ENCODE measurements at regions not wholly inside any gene's neighbourhood (a gene's known extent, or its start where the extent isn't known, plus 50 kb on each side); places are given as distances from the start of the nearest gene placed in this dataset.
"Not testable (repeated sequence)": the region's sequence is repeated elsewhere in the genome, so short reads cannot be mapped to it uniquely, and the experiment has no call there.

- not testable (repeated sequence) for H3K4me3 ChIP-seq; DNase-seq; ATAC-seq (ENCODE audit: insufficient read depth, low FRiP score); H3K27ac ChIP-seq (ENCODE audit: low read depth in 1 of 2, low read length in 1 of 2); H3K27me3 ChIP-seq (ENCODE audit: control insufficient read depth in 3 of 3, insufficient read depth in 3 of 3, low read length in 2 of 3); H3K36me3 ChIP-seq (ENCODE audit: control insufficient read depth in 4 of 4, insufficient read depth in 4 of 4, low read length in 4 of 4); H3K4me1 ChIP-seq (ENCODE audit: control insufficient read depth in 5 of 5, insufficient read depth in 5 of 5, low read length in 5 of 5); H3K9ac ChIP-seq (ENCODE audit: insufficient read depth in 1 of 2, low read length in 2 of 2); H3K9me3 ChIP-seq (ENCODE audit: control insufficient read depth in 4 of 4, insufficient read depth in 3 of 4, low read length in 3 of 4)
- WGBS, 2 donors, result no CpG with 5 or more reads among the region's 1 CpG
Observed at GRCh38 chr1:121068738-121069499, 115.2 kb downstream of the FAM72B start.

- not testable (repeated sequence) for H3K4me3 ChIP-seq; DNase-seq; H3K27me3 ChIP-seq (ENCODE audit: control insufficient read depth in 3 of 3, insufficient read depth in 3 of 3, low read length in 2 of 3); H3K27ac ChIP-seq (ENCODE audit: low read depth in 1 of 2, low read length in 1 of 2); H3K9me3 ChIP-seq (ENCODE audit: control insufficient read depth in 4 of 4, insufficient read depth in 3 of 4, low read length in 3 of 4); H3K36me3 ChIP-seq (ENCODE audit: control insufficient read depth in 4 of 4, insufficient read depth in 4 of 4, low read length in 4 of 4); H3K9ac ChIP-seq (ENCODE audit: insufficient read depth in 1 of 2, low read length in 2 of 2); H3K4me1 ChIP-seq (ENCODE audit: control insufficient read depth in 5 of 5, insufficient read depth in 5 of 5, low read length in 5 of 5)
- WGBS, 2 donors, result no CpG with 5 or more reads among the region's 1 CpG
- ATAC-seq (ENCODE audit: insufficient read depth, low FRiP score), result peak; percentile 27
Observed at GRCh38 chr1:121073852-121074251, 110.3 kb downstream of the FAM72B start.

GRCh38 chr1:121075254-121075805 lies 108.8 kb downstream of the FAM72B start:
- H3K27me3 ChIP-seq (ENCODE audit: control insufficient read depth in 3 of 3, insufficient read depth in 3 of 3, low read length in 2 of 3); H3K9me3 ChIP-seq (ENCODE audit: control insufficient read depth in 4 of 4, insufficient read depth in 3 of 4, low read length in 3 of 4); ATAC-seq (ENCODE audit: insufficient read depth, low FRiP score); DNase-seq; H3K9ac ChIP-seq (ENCODE audit: insufficient read depth in 1 of 2, low read length in 2 of 2); H3K27ac ChIP-seq (ENCODE audit: low read depth in 1 of 2, low read length in 1 of 2); H3K4me1 ChIP-seq (ENCODE audit: control insufficient read depth in 5 of 5, insufficient read depth in 5 of 5, low read length in 5 of 5); H3K36me3 ChIP-seq (ENCODE audit: control insufficient read depth in 4 of 4, insufficient read depth in 4 of 4, low read length in 4 of 4); H3K4me3 ChIP-seq: not testable (repeated sequence)
- 44 to 73% methylated on average over 2 of the region's 3 CpGs for WGBS, 2 donors

GRCh38 chr1:121076674-121077073 lies 107.5 kb downstream of the FAM72B start:
- peak; percentile 15 for ATAC-seq (ENCODE audit: insufficient read depth, low FRiP score)
- not testable (repeated sequence) for H3K27ac ChIP-seq (ENCODE audit: low read depth in 1 of 2, low read length in 1 of 2); DNase-seq; H3K9me3 ChIP-seq (ENCODE audit: control insufficient read depth in 4 of 4, insufficient read depth in 3 of 4, low read length in 3 of 4); H3K4me1 ChIP-seq (ENCODE audit: control insufficient read depth in 5 of 5, insufficient read depth in 5 of 5, low read length in 5 of 5); H3K9ac ChIP-seq (ENCODE audit: insufficient read depth in 1 of 2, low read length in 2 of 2); H3K4me3 ChIP-seq; H3K27me3 ChIP-seq (ENCODE audit: control insufficient read depth in 3 of 3, insufficient read depth in 3 of 3, low read length in 2 of 3); H3K36me3 ChIP-seq (ENCODE audit: control insufficient read depth in 4 of 4, insufficient read depth in 4 of 4, low read length in 4 of 4)
- no CpG with 5 or more reads among the region's 1 CpG for WGBS, 2 donors

GRCh38 chr1:121079655-121080054 lies 104.5 kb downstream of the FAM72B start:
- H3K27me3 ChIP-seq (ENCODE audit: control insufficient read depth in 3 of 3, insufficient read depth in 3 of 3, low read length in 2 of 3); DNase-seq; H3K36me3 ChIP-seq (ENCODE audit: control insufficient read depth in 4 of 4, insufficient read depth in 4 of 4, low read length in 4 of 4); ATAC-seq (ENCODE audit: insufficient read depth, low FRiP score); H3K27ac ChIP-seq (ENCODE audit: low read depth in 1 of 2, low read length in 1 of 2); H3K4me3 ChIP-seq; H3K4me1 ChIP-seq (ENCODE audit: control insufficient read depth in 5 of 5, insufficient read depth in 5 of 5, low read length in 5 of 5); H3K9ac ChIP-seq (ENCODE audit: insufficient read depth in 1 of 2, low read length in 2 of 2); H3K9me3 ChIP-seq (ENCODE audit: control insufficient read depth in 4 of 4, insufficient read depth in 3 of 4, low read length in 3 of 4): not testable (repeated sequence)

DNA sequence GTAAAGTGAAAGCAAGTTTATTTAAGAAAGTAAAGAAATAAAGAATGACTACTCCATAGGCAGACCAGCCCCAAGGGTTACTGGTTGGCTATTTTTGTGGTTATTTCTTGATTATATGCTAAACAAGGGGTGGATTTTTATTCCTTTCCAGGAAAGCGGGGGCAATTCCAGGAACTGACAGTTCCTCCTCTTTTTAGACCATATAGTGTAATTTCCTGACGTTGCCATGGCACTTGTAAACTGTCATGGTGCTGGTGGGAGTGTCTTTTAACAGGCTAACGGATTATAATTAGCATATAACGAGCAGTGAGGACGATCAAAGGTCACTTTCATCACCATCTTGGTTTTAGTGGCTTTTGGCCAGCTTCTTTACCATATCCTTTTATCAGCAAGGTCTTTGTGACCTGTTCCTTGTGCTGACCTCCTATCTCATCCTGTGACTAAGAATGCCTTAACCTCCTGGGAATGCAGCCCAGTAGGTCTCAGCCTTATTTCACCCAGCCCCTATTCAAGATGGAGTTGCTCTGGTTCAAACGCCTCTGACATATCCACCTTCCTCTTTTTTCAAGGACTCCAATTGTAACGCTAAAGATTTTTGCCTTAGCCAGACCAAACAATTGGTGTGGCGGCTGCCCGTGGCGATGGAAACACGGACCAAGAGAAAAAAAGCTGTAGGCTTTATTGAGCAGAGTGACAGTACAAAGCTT lies 103.8 kb downstream of the FAM72B start:
- ATAC-seq (ENCODE audit: insufficient read depth, low FRiP score), result not testable (repeated sequence)
- 11 to 27% methylated on average over 11 of the region's 11 CpGs for WGBS, 2 donors
- peak in 1 of 3 donors; percentile 2 for DNase-seq

DNA sequence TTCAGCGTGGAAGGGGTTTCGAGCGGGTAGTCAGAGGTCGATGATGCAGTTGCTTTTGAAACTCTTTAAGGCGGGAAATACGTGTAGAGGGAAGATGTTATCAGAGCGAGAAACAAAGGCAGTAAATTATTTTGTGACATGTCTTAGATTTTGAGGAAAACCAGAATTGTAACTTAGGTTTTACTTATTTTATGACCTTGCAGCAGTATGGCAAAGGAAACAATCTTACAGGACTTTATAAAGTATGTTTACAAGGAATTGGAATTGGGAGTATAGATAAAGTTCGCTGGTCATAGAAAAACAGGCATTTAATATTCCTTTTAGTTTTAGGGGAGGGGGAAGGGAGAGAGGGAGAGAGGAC lies 103.3 kb downstream of the FAM72B start:
- H3K4me3 ChIP-seq; H3K9me3 ChIP-seq (ENCODE audit: control insufficient read depth in 4 of 4, insufficient read depth in 3 of 4, low read length in 3 of 4); H3K4me1 ChIP-seq (ENCODE audit: control insufficient read depth in 5 of 5, insufficient read depth in 5 of 5, low read length in 5 of 5); ATAC-seq (ENCODE audit: insufficient read depth, low FRiP score); H3K36me3 ChIP-seq (ENCODE audit: control insufficient read depth in 4 of 4, insufficient read depth in 4 of 4, low read length in 4 of 4); H3K27me3 ChIP-seq (ENCODE audit: control insufficient read depth in 3 of 3, insufficient read depth in 3 of 3, low read length in 2 of 3); H3K9ac ChIP-seq (ENCODE audit: insufficient read depth in 1 of 2, low read length in 2 of 2); H3K27ac ChIP-seq (ENCODE audit: low read depth in 1 of 2, low read length in 1 of 2): not testable (repeated sequence)
- 13 to 23% methylated on average over 7 of the region's 8 CpGs for whole genome bisulfite sequencing, 2 donors
- peak in 1 of 3 donors; percentile 4 for DNase-seq

More for the DNA sequence above, 103.8 kb downstream of the FAM72B start:
- H3K36me3 ChIP-seq (ENCODE audit: control insufficient read depth in 4 of 4, insufficient read depth in 4 of 4, low read length in 4 of 4); H3K27ac ChIP-seq (ENCODE audit: low read depth in 1 of 2, low read length in 1 of 2); H3K27me3 ChIP-seq (ENCODE audit: control insufficient read depth in 3 of 3, insufficient read depth in 3 of 3, low read length in 2 of 3); H3K4me3 ChIP-seq; H3K9ac ChIP-seq (ENCODE audit: insufficient read depth in 1 of 2, low read length in 2 of 2); H3K9me3 ChIP-seq (ENCODE audit: control insufficient read depth in 4 of 4, insufficient read depth in 3 of 4, low read length in 3 of 4); H3K4me1 ChIP-seq (ENCODE audit: control insufficient read depth in 5 of 5, insufficient read depth in 5 of 5, low read length in 5 of 5): not testable (repeated sequence)

DNA sequence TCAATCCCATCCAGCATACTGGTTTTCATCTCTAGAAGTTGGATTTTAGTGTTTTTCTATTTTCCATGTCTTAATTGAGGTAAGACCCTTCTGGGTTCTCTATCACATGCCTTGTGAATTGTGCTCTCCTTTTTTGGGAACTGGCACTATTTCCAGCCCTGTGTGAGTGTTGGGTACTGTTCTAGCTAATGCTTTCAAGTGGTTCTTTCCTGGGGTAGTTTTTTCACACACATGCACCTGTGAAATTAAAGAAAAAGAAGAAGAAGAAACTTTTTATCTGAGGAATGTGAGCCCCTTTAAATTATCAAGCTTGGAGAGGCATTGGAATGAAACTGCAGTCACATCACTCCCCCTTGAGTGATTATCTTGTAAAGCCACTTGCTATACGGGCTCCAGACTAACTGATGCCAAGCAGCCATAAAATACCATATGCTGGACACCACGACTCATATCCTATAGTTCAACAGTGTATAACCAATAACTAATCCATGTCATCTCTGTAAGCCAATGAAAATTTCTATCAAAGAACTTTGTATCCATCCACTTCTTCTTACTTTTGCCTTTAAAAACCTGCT lies 102.4 kb downstream of the FAM72B start:
- not testable (repeated sequence) for H3K4me1 ChIP-seq (ENCODE audit: control insufficient read depth in 5 of 5, insufficient read depth in 5 of 5, low read length in 5 of 5); H3K9me3 ChIP-seq (ENCODE audit: control insufficient read depth in 4 of 4, insufficient read depth in 3 of 4, low read length in 3 of 4); H3K36me3 ChIP-seq (ENCODE audit: control insufficient read depth in 4 of 4, insufficient read depth in 4 of 4, low read length in 4 of 4); H3K27ac ChIP-seq (ENCODE audit: low read depth in 1 of 2, low read length in 1 of 2); H3K9ac ChIP-seq (ENCODE audit: insufficient read depth in 1 of 2, low read length in 2 of 2); H3K27me3 ChIP-seq (ENCODE audit: control insufficient read depth in 3 of 3, insufficient read depth in 3 of 3, low read length in 2 of 3); ATAC-seq (ENCODE audit: insufficient read depth, low FRiP score); DNase-seq; H3K4me3 ChIP-seq
- WGBS, 2 donors, result 25 to 33% methylated on average over 1 of the region's 2 CpGs

Measured in lung (tissue), 9 donors.